ENCODE measurements at regions not wholly inside any gene's neighbourhood (a gene's known extent, or its start where the extent isn't known, plus 50 kb on each side); places are given as distances from the start of the nearest gene placed in this dataset.

- no peak for DNase-seq
- no peak for TF ChIP-seq FOXM1 (IDR thresholded peaks at IDR 0.05; ENCODE audit: low read depth)
- TF ChIP-seq SIN3A (IDR thresholded peaks at IDR 0.05; ENCODE audit: borderline replicate concordance, low read depth, low read length), result no peak
- TF ChIP-seq GATA2 (CRISPR knock-in tag; IDR thresholded peaks at IDR 0.05), result no peak
- no peaks in the 10 kb centered on the region for H3K9me2 ChIP-seq
- peak overlapping the region in 1 of 2 experiments; percentile 35; a peak in 2 of 4 replicates for H3K27ac ChIP-seq (ENCODE audit: low read depth in 2 of 2, low read length in 1 of 2)
- peak overlapping the region; percentile 49 for H3K4me2 ChIP-seq
- ChIA-PET CTCF (no interaction called here), POLR2A (no interaction called here)
- H2AFZ ChIP-seq (ENCODE audit: low read depth), result peak overlapping the region; percentile 13; the same call in 1 of the 2 replicates
- no peaks in the 10 kb centered on the region for H3F3A ChIP-seq (replicated peaks; ENCODE audit: insufficient read depth)
- H3K4me1 ChIP-seq (ENCODE audit: control insufficient read depth in 1 of 2, insufficient read depth in 2 of 2, low read depth in 1 of 2, low read length in 1 of 2), result no peaks in the 10 kb centered on the region
- no peaks in the 10 kb centered on the region for H3K9me3 ChIP-seq
- H4K20me1 ChIP-seq (ENCODE audit: insufficient read depth), result no peaks in the 10 kb centered on the region
- H3K27me3 ChIP-seq (ENCODE audit: insufficient read depth), result no peaks in the 10 kb centered on the region; the same call in 1 of the 2 replicates
- no peak overlapping the region for H3K9ac ChIP-seq
- WGBS (ENCODE audit: low lambda C conversion rate), result 12% methylated on average over 8 of the region's 8 CpGs
- no peaks in the 10 kb centered on the region for H3K36me3 ChIP-seq (replicated peaks in 1 of 2; ENCODE audit: control insufficient read depth in 1 of 2, insufficient read depth in 2 of 2, low read length in 1 of 2)
- no peaks in the 10 kb centered on the region for H3K79me2 ChIP-seq (ENCODE audit: insufficient read depth)
- H3K4me3 ChIP-seq (ENCODE audit: low read depth in 2 of 2, low read length in 1 of 2), result no peak overlapping the region
These were observed 284.2 kb upstream of the IRX1 start for GRCh38 chr5:3311433-3311832.

- Histone ChIP-seq H3K4me1 (ENCODE audit: control insufficient read depth in 1 of 2, insufficient read depth in 2 of 2, low read depth in 1 of 2, low read length in 1 of 2) (no peaks in the 10 kb centered on the region), H3K4me2 (peak overlapping the region; percentile 49), H3K9ac (no peak overlapping the region), H4K20me1 (ENCODE audit: insufficient read depth) (no peaks in the 10 kb centered on the region), H2AFZ (ENCODE audit: low read depth) (peak overlapping the region; percentile 13; the same call in 1 of the 2 replicates), H3K4me3 (ENCODE audit: low read depth in 2 of 2, low read length in 1 of 2) (no peak overlapping the region), H3K79me2 (ENCODE audit: insufficient read depth) (no peaks in the 10 kb centered on the region), H3K9me3 (no peaks in the 10 kb centered on the region), H3K9me2 (no peaks in the 10 kb centered on the region), H3F3A (replicated peaks; ENCODE audit: insufficient read depth) (no peaks in the 10 kb centered on the region), H3K27ac (ENCODE audit: low read depth in 2 of 2, low read length in 1 of 2) (peak overlapping the region in 1 of 2 experiments; percentile 35; a peak in 2 of 4 replicates), H3K36me3 (replicated peaks in 1 of 2; ENCODE audit: control insufficient read depth in 1 of 2, insufficient read depth in 2 of 2, low read length in 1 of 2) (no peaks in the 10 kb centered on the region), H3K27me3 (ENCODE audit: insufficient read depth) (no peaks in the 10 kb centered on the region; the same call in 1 of the 2 replicates)
- CTCF ChIA-PET, result no interaction called here
- POLR2A ChIA-PET, result no interaction called here
- 8% methylated on average over 18 of the region's 26 CpGs for WGBS (ENCODE audit: low lambda C conversion rate)
- no peak for TF ChIP-seq MXI1 (IDR thresholded peaks at IDR 0.05; ENCODE audit: low read depth, low read length)
- TF ChIP-seq NRF1 (IDR thresholded peaks at IDR 0.05; ENCODE audit: low read depth, low read length), result peak; percentile 4; the same call in 1 of the 2 replicates
- TF ChIP-seq RCOR1 (IDR thresholded peaks at IDR 0.05; ENCODE audit: low read length), result no peak
- no peak for TF ChIP-seq CTCF (IDR thresholded peaks at IDR 0.05)
- no peak for TF ChIP-seq ELF1 (IDR thresholded peaks at IDR 0.05)
- TF ChIP-seq SIN3A (IDR thresholded peaks at IDR 0.05; ENCODE audit: borderline replicate concordance, low read depth, low read length), result no peak
- no peak for TF ChIP-seq PBX3 (IDR thresholded peaks at IDR 0.05)
- peak; percentile 18; the same call in 1 of the 2 replicates for TF ChIP-seq FOSL2 (IDR thresholded peaks at IDR 0.05; ENCODE audit: borderline replicate concordance, low read depth)
- TF ChIP-seq TCF12 (IDR thresholded peaks at IDR 0.05), result no peak
- no peak for TF ChIP-seq POLR2AphosphoS5 (IDR thresholded peaks at IDR 0.05; ENCODE audit: low read depth, low read length)
- TF ChIP-seq TAF1 (IDR thresholded peaks at IDR 0.05; ENCODE audit: borderline replicate concordance, low read depth, low read length), result no peak
- no peak for TF ChIP-seq CHD2 (IDR thresholded peaks at IDR 0.05; ENCODE audit: low read length, partially characterized antibody)
- TF ChIP-seq MAX (IDR thresholded peaks at IDR 0.05; ENCODE audit: low read depth), result no peak
- no peak for TF ChIP-seq USF2 (IDR thresholded peaks at IDR 0.05; ENCODE audit: borderline replicate concordance, low read depth, low read length)
- TF ChIP-seq EP300 (IDR thresholded peaks at IDR 0.05; ENCODE audit: borderline replicate concordance in 1 of 2, low read depth in 1 of 2, low read length in 1 of 2), result no peak
- TF ChIP-seq MEF2A (IDR thresholded peaks at IDR 0.05; ENCODE audit: borderline replicate concordance, low read depth), result no peak
- peak; percentile 21 for TF ChIP-seq JUND (IDR thresholded peaks at IDR 0.05)
- no peak for TF ChIP-seq RXRA (IDR thresholded peaks at IDR 0.05; ENCODE audit: borderline replicate concordance, low read depth)
- no peak for TF ChIP-seq SMC3 (IDR thresholded peaks at IDR 0.05; ENCODE audit: low read depth, low read length)
- no peak for DNase-seq
These were observed 284.9 kb upstream of the IRX1 start for GRCh38 chr5:3310541-3311261.
